ENCODE measurements at regions not wholly inside any gene's neighbourhood (a gene's known extent, or its start where the extent isn't known, plus 50 kb on each side); places are given as distances from the start of the nearest gene placed in this dataset.

DNA sequence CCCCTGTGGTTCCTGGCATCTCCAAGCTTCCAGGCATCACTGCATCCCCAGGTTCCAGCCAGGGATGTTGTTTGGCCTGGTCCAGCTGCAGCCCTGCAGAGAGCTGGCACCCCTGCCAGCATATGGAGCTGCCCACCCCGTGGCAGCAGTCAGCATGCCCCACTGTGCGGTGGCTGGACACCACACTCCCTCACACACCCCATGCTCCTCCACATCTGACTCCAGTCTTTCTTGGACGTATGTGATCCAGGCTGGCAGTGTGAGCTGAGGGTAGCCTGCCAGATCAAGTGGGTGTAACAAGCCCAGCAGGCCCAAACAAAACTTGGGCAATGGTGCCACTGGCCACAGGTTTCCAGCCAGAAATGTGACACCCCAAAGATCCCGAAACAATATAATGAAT lies 620.4 kb downstream of the RWDD3 start:
- H3K4me2 ChIP-seq (ENCODE audit: insufficient read depth, low read length): no peak overlapping the region
- no peaks in the 10 kb centered on the region for H3K9me1 ChIP-seq (ENCODE audit: control insufficient read depth, insufficient read depth, low read length)
- H3K4me3 ChIP-seq: no peak overlapping the region
- intact Hi-C loops (cut with micrococcal nuclease) (no loop called here), in situ Hi-C loops (cut with MboI) (no loop called here)
- CTCF ChIA-PET (ENCODE audit: low intra/inter-chr PET ratio): no interaction called here
- TF ChIP-seq CEBPG (CRISPR knock-in tag; IDR thresholded peaks at IDR 0.05) (no peak), CEBPG (tag; conservative IDR thresholded peaks at IDR 0.05 in 1 of 2, IDR thresholded peaks at IDR 0.05 in 1 of 2) (no peak), GATAD2B (IDR thresholded peaks at IDR 0.05; ENCODE audit: borderline replicate concordance) (no peak), POU5F1 (IDR thresholded peaks at IDR 0.05; ENCODE audit: borderline replicate concordance, low read depth, low read length, partially characterized antibody) (no peak), ZNF165 (CRISPR knock-in tag; IDR thresholded peaks at IDR 0.05; ENCODE audit: borderline replicate concordance) (no peak), KLF1 (tag; IDR thresholded peaks at IDR 0.05) (no peak), SOX6 (IDR thresholded peaks at IDR 0.05) (no peak), HMGN3 (IDR thresholded peaks at IDR 0.05; ENCODE audit: borderline replicate concordance, extremely low read depth, insufficient read length, low read depth, low read length) (no peak), AFF1 (IDR thresholded peaks at IDR 0.05; ENCODE audit: low read depth in 1 of 2, partially characterized antibody in 2 of 2) (no peak), NCOR1 (IDR thresholded peaks at IDR 0.05) (no peak)
- TF ChIP-seq, protein P1, sequence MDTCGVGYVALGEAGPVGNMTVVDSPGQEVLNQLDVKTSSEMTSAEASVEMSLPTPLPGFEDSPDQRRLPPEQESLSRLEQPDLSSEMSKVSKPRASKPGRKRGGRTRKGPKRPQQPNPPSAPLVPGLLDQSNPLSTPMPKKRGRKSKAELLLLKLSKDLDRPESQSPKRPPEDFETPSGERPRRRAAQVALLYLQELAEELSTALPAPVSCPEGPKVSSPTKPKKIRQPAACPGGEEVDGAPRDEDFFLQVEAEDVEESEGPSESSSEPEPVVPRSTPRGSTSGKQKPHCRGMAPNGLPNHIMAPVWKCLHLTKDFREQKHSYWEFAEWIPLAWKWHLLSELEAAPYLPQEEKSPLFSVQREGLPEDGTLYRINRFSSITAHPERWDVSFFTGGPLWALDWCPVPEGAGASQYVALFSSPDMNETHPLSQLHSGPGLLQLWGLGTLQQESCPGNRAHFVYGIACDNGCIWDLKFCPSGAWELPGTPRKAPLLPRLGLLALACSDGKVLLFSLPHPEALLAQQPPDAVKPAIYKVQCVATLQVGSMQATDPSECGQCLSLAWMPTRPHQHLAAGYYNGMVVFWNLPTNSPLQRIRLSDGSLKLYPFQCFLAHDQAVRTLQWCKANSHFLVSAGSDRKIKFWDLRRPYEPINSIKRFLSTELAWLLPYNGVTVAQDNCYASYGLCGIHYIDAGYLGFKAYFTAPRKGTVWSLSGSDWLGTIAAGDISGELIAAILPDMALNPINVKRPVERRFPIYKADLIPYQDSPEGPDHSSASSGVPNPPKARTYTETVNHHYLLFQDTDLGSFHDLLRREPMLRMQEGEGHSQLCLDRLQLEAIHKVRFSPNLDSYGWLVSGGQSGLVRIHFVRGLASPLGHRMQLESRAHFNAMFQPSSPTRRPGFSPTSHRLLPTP (IDR thresholded peaks at IDR 0.05; ENCODE audit: borderline replicate concordance, extremely low read depth, insufficient read length): no peak
- TF ChIP-seq, protein P2, sequence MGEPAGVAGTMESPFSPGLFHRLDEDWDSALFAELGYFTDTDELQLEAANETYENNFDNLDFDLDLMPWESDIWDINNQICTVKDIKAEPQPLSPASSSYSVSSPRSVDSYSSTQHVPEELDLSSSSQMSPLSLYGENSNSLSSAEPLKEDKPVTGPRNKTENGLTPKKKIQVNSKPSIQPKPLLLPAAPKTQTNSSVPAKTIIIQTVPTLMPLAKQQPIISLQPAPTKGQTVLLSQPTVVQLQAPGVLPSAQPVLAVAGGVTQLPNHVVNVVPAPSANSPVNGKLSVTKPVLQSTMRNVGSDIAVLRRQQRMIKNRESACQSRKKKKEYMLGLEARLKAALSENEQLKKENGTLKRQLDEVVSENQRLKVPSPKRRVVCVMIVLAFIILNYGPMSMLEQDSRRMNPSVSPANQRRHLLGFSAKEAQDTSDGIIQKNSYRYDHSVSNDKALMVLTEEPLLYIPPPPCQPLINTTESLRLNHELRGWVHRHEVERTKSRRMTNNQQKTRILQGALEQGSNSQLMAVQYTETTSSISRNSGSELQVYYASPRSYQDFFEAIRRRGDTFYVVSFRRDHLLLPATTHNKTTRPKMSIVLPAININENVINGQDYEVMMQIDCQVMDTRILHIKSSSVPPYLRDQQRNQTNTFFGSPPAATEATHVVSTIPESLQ (CRISPR knock-in tag; IDR thresholded peaks at IDR 0.05): no peak
- H3K36me3 ChIP-seq (ENCODE audit: control insufficient read depth, insufficient read depth, low read length): no peaks in the 10 kb centered on the region
- FAIRE-seq (no peak), DNase-seq (ENCODE audit: extremely low read depth in 1 of 4, low spot score in 3 of 4) (no peak), ATAC-seq (no peak)
- H3K27me3 ChIP-seq (ENCODE audit: control insufficient read depth in 2 of 2, insufficient read depth in 2 of 2, low read length in 2 of 2): no peaks in the 10 kb centered on the region
- no peaks in the 10 kb centered on the region for H3K9me3 ChIP-seq (replicated peaks; ENCODE audit: control insufficient read depth, insufficient read depth, low read depth, low read length)
- H3K79me2 ChIP-seq (ENCODE audit: control insufficient read depth, insufficient read depth, low read length): no peaks in the 10 kb centered on the region
- POLR2A ChIA-PET: interaction anchor here (0.6 kb wide), 1 partner anchor 718 kb away, joined by 3 read pairs; no protein-coding TSS in a partner anchor
- no TSS peak for BruUV-seq (replicated peaks)
- no peak overlapping the region for H3K9ac ChIP-seq (ENCODE audit: insufficient read depth in 1 of 2, low read depth in 2 of 2, low read length in 2 of 2)
- no peaks in the 10 kb centered on the region for H4K20me1 ChIP-seq (replicated peaks; ENCODE audit: control insufficient read depth, insufficient read depth, low read length)
- 0% methylated on average over 4 of the region's 4 CpGs for WGBS (ENCODE audit: insufficient coverage, low coverage, missing lambda C conversion rate)
- no peaks in the 10 kb centered on the region for H3K4me1 ChIP-seq (replicated peaks in 1 of 2; ENCODE audit: control insufficient read depth in 2 of 2, insufficient read depth in 2 of 2, low read length in 2 of 2)
- H2AFZ ChIP-seq (ENCODE audit: low read depth, low read length): no peak overlapping the region
- H3K27ac ChIP-seq (ENCODE audit: extremely low read depth, low read depth, low read length): no peak overlapping the region
